Activated CD8-positive, alpha-beta memory T cell treated with anti-CD3 and anti-CD28 coated beads for 1 hour (primary cell): ENCODE measurements at regions not wholly inside any gene's neighbourhood (a gene's known extent, or its start where the extent isn't known, plus 50 kb on each side); places are given as distances from the start of the nearest gene placed in this dataset.

ENCODE experiments used
- DNase-seq, 2 donors: peaks; one replicate each; pipeline ENCODE4 v3.0.0-alpha.2; 2020; ENCODE audit warnings: low read depth in 1 of 2; ENCODE audit errors: extremely low read depth in 1 of 2

DNA sequence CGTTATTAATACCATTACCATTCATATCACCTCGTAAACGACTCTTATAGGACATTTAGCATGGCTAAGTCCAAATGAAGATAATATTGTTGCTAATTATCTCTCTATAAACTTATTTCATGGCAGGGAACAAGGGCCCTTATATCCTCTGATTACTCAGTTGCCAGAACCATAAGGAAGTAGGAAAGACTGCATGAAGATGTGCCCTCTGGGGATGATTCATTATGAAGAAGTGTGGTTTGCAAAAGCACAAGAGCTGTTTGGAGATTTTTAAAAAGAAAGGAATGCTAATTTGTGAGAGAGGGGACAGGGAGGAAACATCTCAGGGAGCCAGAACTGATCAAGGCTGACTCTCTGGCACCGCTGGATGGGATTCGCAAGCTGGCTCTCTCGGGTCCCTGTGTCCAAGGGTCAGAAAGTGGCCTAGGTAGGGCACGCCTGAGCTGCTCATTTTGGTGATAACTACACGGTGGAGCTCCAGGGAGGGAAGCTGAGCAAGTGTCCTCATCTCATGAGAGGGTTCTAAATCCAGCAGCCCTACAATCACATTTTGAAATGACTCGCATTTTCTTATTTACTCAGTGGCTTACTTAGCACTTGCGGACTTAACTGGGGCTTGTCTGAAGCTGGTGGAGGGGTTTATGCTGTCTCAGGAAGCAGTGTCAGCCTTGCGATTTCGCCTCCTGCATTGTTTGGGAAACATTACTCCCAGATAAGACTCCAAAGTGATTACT is 136.8 kb downstream of the C5orf15 start:
- DNase-seq: no peak

DNA sequence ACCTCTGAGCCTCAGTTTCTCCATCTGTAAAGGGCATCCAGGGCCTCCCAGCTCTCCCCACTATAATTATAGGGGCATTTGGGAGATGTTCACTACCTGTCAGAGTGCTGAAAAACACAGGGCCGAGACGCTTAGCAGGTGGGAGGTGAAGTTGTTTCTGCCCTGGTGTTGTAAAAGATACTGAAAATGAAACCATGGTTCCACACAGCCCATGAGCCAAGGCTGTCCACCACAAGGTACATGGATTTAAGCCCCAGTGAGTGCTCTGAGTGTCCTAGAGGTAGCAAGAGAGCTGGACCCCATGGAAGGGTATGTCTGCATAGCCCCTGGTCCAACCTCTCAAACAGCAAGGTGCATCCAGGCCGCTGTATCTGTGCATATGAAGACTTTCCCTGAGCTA is 137.5 kb downstream of the C5orf15 start:
- no peak for DNase-seq

DNA sequence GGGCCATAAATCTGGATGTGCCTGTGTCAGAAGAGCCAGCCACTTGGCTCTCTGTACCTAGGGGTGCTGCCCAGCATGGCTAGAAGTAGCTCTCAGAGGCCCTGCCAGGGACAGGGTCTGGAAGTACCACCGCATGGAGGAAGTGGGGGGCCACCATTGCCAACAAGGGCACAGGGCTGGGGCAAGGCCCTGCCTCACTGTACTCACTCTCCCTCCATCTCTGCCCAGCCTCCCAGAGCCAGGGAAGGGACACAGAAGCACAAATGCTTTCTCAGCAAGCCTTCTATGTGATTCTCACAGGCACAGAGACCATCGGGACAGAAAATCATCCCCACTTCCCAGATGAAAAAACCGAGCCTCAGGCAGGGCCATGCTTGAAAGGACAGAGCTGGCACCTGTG is 138.1 kb downstream of the C5orf15 start:
- DNase-seq: no peak

- DNase-seq: no peak
Observed at GRCh38 chr5:133829786-133830185, 138.6 kb downstream of the C5orf15 start.

DNA sequence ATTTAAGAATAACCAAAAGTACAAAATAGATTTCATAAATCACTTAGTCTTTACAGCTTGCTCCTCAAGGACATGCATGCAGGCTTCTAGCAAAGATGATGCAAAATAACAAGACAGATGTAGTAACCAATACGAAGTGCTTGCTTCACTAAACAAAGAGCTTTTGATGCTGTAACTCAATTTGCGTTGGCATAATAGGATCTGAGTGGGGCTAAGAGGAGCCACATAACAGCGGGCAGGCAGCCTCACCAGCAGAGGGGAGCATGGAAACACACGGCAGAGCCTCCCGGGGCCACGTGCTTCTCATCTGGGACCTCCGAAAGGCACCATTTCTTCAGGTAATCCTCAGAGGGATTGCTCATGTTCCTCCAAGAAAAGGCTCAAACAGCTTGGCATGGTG is 139.7 kb downstream of the C5orf15 start:
- no peak for DNase-seq

- DNase-seq: no peak
Observed at GRCh38 chr5:133827830-133828229, 140.6 kb downstream of the C5orf15 start.

GRCh38 chr5:133827011-133827410 is 141.4 kb downstream of the C5orf15 start:
- DNase-seq: no peak

DNA sequence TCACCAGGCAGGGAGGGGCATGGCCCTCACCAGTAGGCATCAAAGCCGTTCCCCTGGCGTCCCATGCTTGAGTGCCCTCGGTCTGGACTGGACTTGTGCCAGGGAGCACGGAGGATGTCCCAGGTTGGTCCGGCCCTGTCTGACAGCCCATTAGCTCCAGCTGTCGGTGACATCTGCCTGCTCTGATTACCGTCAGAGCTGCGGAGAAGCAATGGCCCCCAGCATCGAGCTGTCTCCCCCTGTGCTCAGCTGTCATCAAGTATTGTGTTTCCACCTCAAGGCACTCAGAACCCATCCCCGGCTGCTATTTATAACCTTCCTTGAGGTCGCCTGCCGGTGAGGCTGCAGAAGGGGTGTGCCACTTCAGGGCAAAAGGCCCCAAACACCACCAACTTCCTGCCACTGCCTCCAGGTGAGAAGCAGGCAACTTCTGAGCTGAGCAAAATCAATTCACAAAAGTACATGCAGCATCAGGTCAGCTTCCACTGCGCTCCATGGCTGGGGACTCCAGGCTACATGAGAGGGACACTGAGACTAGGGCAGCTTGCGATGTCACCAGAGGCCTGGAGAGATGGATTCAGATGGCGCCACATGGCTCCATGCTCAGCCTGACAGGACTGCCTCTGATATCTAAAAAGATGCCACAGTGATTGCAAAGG is 142.7 kb downstream of the C5orf15 start:
- DNase-seq: peak; percentile 1 to 8

GRCh38 chr5:133824661-133825254 is 143.7 kb downstream of the C5orf15 start:
- DNase-seq: no peak

- DNase-seq: no peak
Observed at GRCh38 chr5:133821889-133822288, 146.5 kb downstream of the C5orf15 start.

DNA sequence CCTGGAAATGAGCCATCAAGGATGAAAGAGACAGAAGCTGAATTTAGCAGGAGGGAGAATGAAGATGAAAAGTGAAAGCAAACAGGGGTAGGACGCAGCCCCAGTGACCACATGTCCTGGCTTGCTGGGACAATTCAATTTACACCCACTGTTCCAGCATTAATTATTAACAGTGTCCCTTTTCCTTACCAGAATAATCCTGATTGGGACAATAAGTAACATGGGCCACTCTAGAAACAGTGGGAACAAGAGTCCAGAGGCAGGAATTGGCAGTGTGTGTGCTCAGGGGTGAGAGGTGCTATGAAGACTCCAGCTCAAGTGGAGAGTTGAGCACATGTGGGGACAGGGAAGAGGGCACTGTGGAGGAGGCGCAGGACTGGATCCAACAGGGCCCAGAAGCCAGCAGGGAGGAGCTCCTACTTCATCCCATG is 147.1 kb downstream of the C5orf15 start:
- DNase-seq: no peak

GRCh38 chr5:133820507-133820906 is 147.9 kb downstream of the C5orf15 start:
- DNase-seq: no peak

GRCh38 chr5:133819977-133820471 is 148.4 kb downstream of the C5orf15 start:
- no peak for DNase-seq

DNA sequence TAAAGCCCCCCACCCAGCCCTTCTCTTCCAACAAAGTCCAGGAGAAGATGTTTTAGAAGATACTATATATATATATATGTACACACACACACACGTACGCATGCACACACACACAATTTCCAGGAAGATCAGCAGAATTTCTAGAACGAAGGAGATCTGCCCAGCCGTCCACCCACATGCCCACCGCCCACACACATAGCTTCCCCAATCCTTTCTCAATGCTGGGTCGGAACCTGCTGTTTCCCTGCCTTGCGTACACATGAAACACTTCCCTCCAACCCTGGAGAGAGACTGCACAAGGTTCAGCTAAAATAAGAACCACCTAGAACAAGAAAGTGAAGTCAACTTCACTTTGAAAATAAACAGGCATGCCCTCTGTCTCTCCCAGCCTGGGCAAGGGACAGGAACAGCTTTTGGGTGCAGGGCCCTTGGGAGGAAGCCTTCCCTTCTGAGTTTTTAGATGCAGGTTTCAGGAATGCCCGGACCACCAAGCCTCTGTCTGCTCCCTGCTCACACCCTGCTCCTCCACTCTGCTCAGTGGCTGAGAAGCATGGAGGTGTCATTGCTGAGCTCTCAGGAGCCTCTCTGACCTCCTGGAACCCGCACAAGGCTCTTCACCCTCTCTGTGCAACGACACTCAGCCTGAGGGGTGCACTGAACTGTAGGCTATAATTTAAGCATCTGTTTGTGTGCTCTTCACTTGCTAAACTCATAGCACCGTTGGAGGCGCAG is 149.4 kb downstream of the C5orf15 start:
- DNase-seq: no peak

GRCh38 chr5:133818031-133818431 is 150.4 kb downstream of the C5orf15 start:
- no peak for DNase-seq

DNA sequence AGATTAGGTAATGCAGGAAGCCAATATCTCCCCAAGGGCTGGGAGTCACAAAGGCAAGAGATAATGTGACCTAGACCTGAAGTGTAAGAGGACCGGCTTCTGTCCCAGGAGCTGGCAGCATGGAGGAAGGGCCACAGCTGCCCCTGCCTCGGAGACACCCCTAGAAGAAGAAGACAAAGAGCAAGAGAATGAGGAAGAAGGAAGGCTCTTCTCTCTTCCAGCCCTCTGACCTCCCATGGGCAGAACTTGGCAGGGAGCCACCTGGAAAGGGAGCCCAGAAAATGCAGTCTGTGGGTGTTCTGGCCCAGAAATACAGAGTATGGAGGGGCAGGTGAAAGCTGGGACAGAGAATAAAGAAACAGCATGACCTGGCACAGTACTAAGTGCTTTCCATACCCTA is 151.0 kb downstream of the C5orf15 start:
- no peak for DNase-seq

- no peak for DNase-seq
Observed at GRCh38 chr5:133816791-133817190, 151.6 kb downstream of the C5orf15 start.

GRCh38 chr5:133814152-133814551 is 154.3 kb downstream of the C5orf15 start:
- DNase-seq: no peak

GRCh38 chr5:133811168-133811567 is 157.3 kb downstream of the C5orf15 start:
- DNase-seq: no peak

DNA sequence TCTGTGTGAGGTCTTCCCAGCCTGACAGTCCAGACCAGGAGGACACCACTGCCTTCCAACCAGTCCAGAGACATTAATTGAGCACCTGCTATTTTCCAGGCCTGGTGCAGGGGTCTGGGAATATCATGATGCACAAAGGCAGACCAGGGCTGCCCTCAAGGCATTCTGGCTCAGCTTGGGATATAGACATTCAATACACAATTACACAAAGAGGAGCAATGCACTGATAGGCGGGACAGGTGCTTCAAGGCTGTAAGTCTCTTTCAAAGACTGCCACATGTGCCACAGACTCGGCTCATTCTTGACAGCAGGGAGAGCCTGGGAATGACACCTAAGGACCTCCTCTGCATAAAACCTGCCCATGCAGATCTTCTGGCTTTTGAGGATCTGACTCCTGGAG is 158.6 kb downstream of the C5orf15 start:
- DNase-seq: no peak

DNA sequence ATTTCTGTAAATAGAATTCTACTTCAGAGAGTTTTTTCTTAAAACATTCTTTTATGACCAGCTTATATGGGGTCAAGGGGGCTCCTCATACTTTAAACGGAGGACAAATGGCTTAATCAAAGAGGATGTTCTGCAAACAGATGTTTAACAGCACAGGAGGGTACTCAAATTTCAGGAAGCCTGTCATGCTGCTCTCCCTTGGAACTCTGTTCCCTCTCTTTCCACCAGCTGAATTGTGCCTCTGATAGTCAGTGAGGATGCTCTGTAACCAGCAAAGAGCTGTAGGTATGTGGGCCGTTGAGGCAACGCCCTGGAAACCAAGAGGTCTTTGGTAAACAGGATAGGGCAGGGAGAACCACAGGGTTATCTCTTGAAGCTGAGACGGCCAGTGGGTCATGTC is 161.1 kb downstream of the C5orf15 start:
- DNase-seq: no peak
